K562 (cell line): ENCODE measurements at regions not wholly inside any gene's neighbourhood (a gene's known extent, or its start where the extent isn't known, plus 50 kb on each side); places are given as distances from the start of the nearest gene placed in this dataset.

Experiments
- ATAC-seq: fragments of 200-7000 bp; cut with Tn5 transposase; 3 replicates; pipeline ENCODE4 v1.9.1; 2020; ENCODE audit warnings: moderate library complexity
- BruUV-seq: library from RNA; stranded (reverse); fragments of 400-500 nt; replicated peaks from 2 replicates; lab custom pipeline; 2021; lab: Mats Ljungman, UMichigan
- CTCF ChIA-PET: fragments of 300-600 bp; formaldehyde crosslinking; extraction: SDS; loops from one replicate; lab custom pipeline; 2021; ENCODE audit warnings: low intra/inter-chr PET ratio; lab: Yijun Ruan, JAX
- POLR2A ChIA-PET: fragments of 300-600, 350-650 bp; sonication (Branson Sonifier 250); formaldehyde crosslinking; extraction: SDS; loops from one replicate; lab custom pipeline; 2021; ENCODE audit warnings: antibody characterized with exemption, inconsistent platforms; lab: Yijun Ruan, JAX
- DNase-seq, 4 experiments: peaks; one replicate each; pipeline versions ENCODE4 v3.0.0 to v3.0.0-alpha.2; 2011 to 2018; ENCODE audit warnings: low spot score in 3 of 4, mixed read lengths in 3 of 4; ENCODE audit errors: extremely low read depth in 1 of 4
- FAIRE-seq: peaks from 2 replicates; lab custom pipeline; 2011; peaks lifted over from hg19 to GRCh38; lab: Jason Lieb, UNC
- H2AFZ ChIP-seq: 2 replicates; pipeline ENCODE4 v1.6.0; 2011; ENCODE audit warnings: low read depth, low read length, control low read depth, inconsistent platforms
- H3K27ac ChIP-seq: fragments of 200-600 bp; 3 replicates; pipeline ENCODE4 v1.8.0; 2011; ENCODE audit warnings: low read depth, mild to moderate bottlenecking, control low read depth, inconsistent platforms, low read length, moderate library complexity, mixed read lengths; ENCODE audit errors: extremely low read depth
- H3K27me3 ChIP-seq, 2 experiments: fragments of 300-600 bp in 1 of 2; 2 replicates in 1 of 2; 3 replicates in 1 of 2; pipeline versions ENCODE4 v1.6.0 to v1.8.0; 2011; ENCODE audit warnings: inconsistent platforms in 2 of 2, low read length in 2 of 2, mild to moderate bottlenecking in 1 of 2, mixed read lengths in 1 of 2, moderate library complexity in 1 of 2; ENCODE audit not compliant: control insufficient read depth in 2 of 2, insufficient read depth in 2 of 2
- H3K36me3 ChIP-seq: fragments of 300-600 bp; 3 replicates; pipeline ENCODE4 v1.8.0; 2011; ENCODE audit warnings: mild to moderate bottlenecking, low read length, inconsistent platforms; ENCODE audit not compliant: control insufficient read depth, insufficient read depth
- H3K4me1 ChIP-seq, 2 experiments: fragments of 200-600 bp in 1 of 2; replicated peaks in 1 of 2; 2 replicates in 1 of 2; 3 replicates in 1 of 2; pipeline versions ENCODE4 v1.5.1 to v1.8.0; 2011; ENCODE audit warnings: inconsistent platforms in 2 of 2, low read length in 2 of 2, mild to moderate bottlenecking in 1 of 2, mixed read lengths in 1 of 2, moderate library complexity in 1 of 2; ENCODE audit not compliant: control insufficient read depth in 2 of 2, insufficient read depth in 2 of 2
- H3K4me2 ChIP-seq: 2 replicates; pipeline ENCODE4 v1.6.1; 2011; ENCODE audit warnings: low read length, control low read depth, inconsistent platforms, mixed read lengths; ENCODE audit not compliant: insufficient read depth
- H3K4me3 ChIP-seq: fragments of 200-600 bp; sonication (generic), shearing (Covaris generic); 2 replicates; pipeline ENCODE4 v1.5.1; 2016; ENCODE audit warnings: control low read depth, inconsistent platforms
- H3K79me2 ChIP-seq: fragments of 200-600 bp; 3 replicates; pipeline ENCODE4 v1.8.0; 2011; ENCODE audit warnings: low read length, inconsistent platforms; ENCODE audit not compliant: control insufficient read depth, insufficient read depth
- H3K9ac ChIP-seq, 2 experiments: 2 replicates each; pipeline versions ENCODE4 v1.6.0 to v1.6.1; 2011; ENCODE audit warnings: low read depth in 2 of 2, low read length in 2 of 2, control low read depth in 1 of 2, inconsistent platforms in 1 of 2, mild to moderate bottlenecking in 1 of 2, mixed read lengths in 1 of 2; ENCODE audit not compliant: insufficient read depth in 1 of 2
- H3K9me1 ChIP-seq: one replicate; pipeline ENCODE4 v1.6.0; 2011; ENCODE audit warnings: inconsistent platforms, mild to moderate bottlenecking, low read length, moderate library complexity; ENCODE audit not compliant: control insufficient read depth, insufficient read depth
- H3K9me3 ChIP-seq: replicated peaks from 2 replicates; pipeline ENCODE4 v1.5.1; 2011; ENCODE audit warnings: low read depth, low read length, inconsistent platforms; ENCODE audit not compliant: control insufficient read depth, insufficient read depth
- H4K20me1 ChIP-seq: replicated peaks from 2 replicates; pipeline ENCODE4 v1.6.1; 2011; ENCODE audit warnings: low read length, inconsistent platforms, mixed read lengths; ENCODE audit not compliant: control insufficient read depth, insufficient read depth
- BRD4 ChIP-seq: fragments of 200-600 bp; sonication (generic); IDR thresholded peaks from 2 replicates; pipeline ENCODE4 v1.6.1; 2017; ENCODE audit warnings: inconsistent platforms
- CHD4 ChIP-seq: fragments of 200-600 bp; sonication (generic); IDR thresholded peaks from 3 replicates; pipeline ENCODE4 v1.6.1; 2012; ENCODE audit warnings: low read depth, mild to moderate bottlenecking, mixed read lengths, low read length, inconsistent platforms; ENCODE audit not compliant: insufficient read depth, insufficient replicate concordance, poor library complexity, severe bottlenecking
- CREB1 ChIP-seq, 2 experiments: sonication (generic) in 1 of 2; formaldehyde crosslinking in 1 of 2; IDR thresholded peaks; 2 replicates each; pipeline versions ENCODE4 v1.6.1 to v1.8.0; 2012 to 2022; ENCODE audit warnings: inconsistent platforms in 1 of 2, mild to moderate bottlenecking in 1 of 2, missing genetic modification reagents in 1 of 2, moderate library complexity in 1 of 2
- E2F3 ChIP-seq: fragments of 250-450 bp; sonication (Bioruptor Pico); IDR thresholded peaks from 2 replicates; pipeline ENCODE4 v1.4.0; 2020; ENCODE audit warnings: mild to moderate bottlenecking
- ESRRA ChIP-seq: fragments of 450-650 bp; IDR thresholded peaks from 2 replicates; pipeline ENCODE4 v1.6.1; 2014; ENCODE audit warnings: low read depth, mild to moderate bottlenecking, moderate library complexity, borderline replicate concordance
- GATAD2A ChIP-seq: fragments of 450-650 bp; IDR thresholded peaks from 2 replicates; pipeline ENCODE4 v1.6.1; 2017
- KHSRP ChIP-seq: fragments of 450-650 bp; IDR thresholded peaks from 2 replicates; pipeline ENCODE4 v1.6.1; 2017
- MCM5 ChIP-seq: fragments of 450-650 bp; IDR thresholded peaks from 2 replicates; pipeline ENCODE4 v1.6.1; 2016; ENCODE audit warnings: low read depth
- NR3C1 ChIP-seq: sonication (generic); formaldehyde crosslinking; IDR thresholded peaks from 2 replicates; pipeline ENCODE4 v1.8.1; 2022; ENCODE audit warnings: missing genetic modification reagents
- PPARD ChIP-seq: fragments of 250-450 bp; sonication (Bioruptor Pico); IDR thresholded peaks from 2 replicates; pipeline ENCODE4 v1.8.0; 2022; ENCODE audit warnings: inconsistent platforms, mild to moderate bottlenecking, moderate library complexity
- RBFOX2 ChIP-seq: fragments of 200-400 bp; formaldehyde crosslinking; IDR thresholded peaks from 2 replicates; pipeline ENCODE4 v1.6.1; 2017; ENCODE audit warnings: low read depth, mild to moderate bottlenecking, low read length, moderate library complexity
- ZHX1 ChIP-seq: fragments of 150-350 bp; conservative IDR thresholded peaks from 2 replicates; pipeline ENCODE4 v1.6.1; 2014; ENCODE audit warnings: low read length
- ZNF384 ChIP-seq: IDR thresholded peaks from 2 replicates; pipeline ENCODE4 v1.6.1; 2012; ENCODE audit warnings: low read depth, low read length, improper control_type of control experiment
- ZNF436 ChIP-seq: fragments of 250-450, 450-650 bp; sonication (Bioruptor Pico); formaldehyde crosslinking; IDR thresholded peaks from 2 replicates; pipeline ENCODE4 v1.7.0; 2020; ENCODE audit warnings: mild to moderate bottlenecking
- WGBS: fragments of 100-300 bp; shearing (Covaris generic); methylation state at CpG from one replicate; pipeline ENCODE4 v1.1.6; 2016; ENCODE audit warnings: low coverage, mixed read lengths; ENCODE audit not compliant: insufficient coverage; ENCODE audit errors: missing lambda C conversion rate; 5-methylcytosine and 5-hydroxymethylcytosine counted together
- in situ Hi-C: fragments of 300-500 bp; cut with MboI; formaldehyde crosslinking; loops from 4 replicates; pipeline ENCODE4 v1.15.0; 2018; ENCODE audit warnings: inconsistent platforms, mixed read lengths
- intact Hi-C: fragments of 100-400 bp; cut with micrococcal nuclease; formaldehyde crosslinking; loops from 2 replicates; pipeline ENCODE4 v1.14.2; 2022

GRCh38 chr16:76985392-76986045 lies 205.5 kb upstream of the MON1B start (continued):
- TF ChIP-seq CREB1 (IDR thresholded peaks at IDR 0.05) (no peak), CREB1 (CRISPR knock-in tag; IDR thresholded peaks at IDR 0.05) (no peak), CHD4 (no peak)

GRCh38 chr16:76988526-76988925 lies 202.5 kb upstream of the MON1B start:
- Histone ChIP-seq H3K9ac (no peak overlapping the region), H3K9me3 (no peaks in the 10 kb centered on the region), H3K4me3 (no peak overlapping the region), H3K36me3 (no peaks in the 10 kb centered on the region), H3K27ac (no peak overlapping the region), H4K20me1 (no peaks in the 10 kb centered on the region), H3K27me3 (no peaks in the 10 kb centered on the region), H3K4me1 (no peaks in the 10 kb centered on the region), H3K9me1 (no peaks in the 10 kb centered on the region), H2AFZ (no peak overlapping the region), H3K4me2 (no peak overlapping the region), H3K79me2 (no peaks in the 10 kb centered on the region)
- BruUV-seq, result no TSS peak
- in situ Hi-C loops (no loop called here), intact Hi-C loops (no loop called here)
- CTCF ChIA-PET, result no interaction called here
- DNase-seq (no peak), FAIRE-seq (no peak), ATAC-seq (no peak)
- WGBS, result 3% methylated on average over 2 of the region's 2 CpGs
- POLR2A ChIA-PET, result no interaction called here
- TF ChIP-seq E2F3 (CRISPR knock-in tag) (no peak), ZHX1 (no peak), ESRRA (no peak), RBFOX2 (no peak), ZNF436 (CRISPR knock-in tag) (no peak), NR3C1 (no peak), GATAD2A (no peak), MCM5 (no peak), ZNF384 (no peak), BRD4 (no peak), PPARD (CRISPR knock-in tag) (no peak), KHSRP (no peak)
